Gastroesophageal sphincter (tissue), 4 donors: ENCODE measurements at regions not wholly inside any gene's neighbourhood (a gene's known extent, or its start where the extent isn't known, plus 50 kb on each side); places are given as distances from the start of the nearest gene placed in this dataset.

ENCODE experiments used
- ATAC-seq: fragments of 150-250 bp; one replicate; pipeline ENCODE4 v1.9.1; 2016; ENCODE audit warnings: mild to moderate bottlenecking, moderate library complexity
- H3K27ac ChIP-seq, 4 donors: fragments of 200-600 bp; sonication (generic) in 3 of 4; 1 replicate in 3 of 4; 2 replicates in 1 of 4; pipeline ENCODE4 v1.5.1; 2016 to 2019
- H3K27me3 ChIP-seq: fragments of 200-600 bp; sonication (generic); one replicate; pipeline ENCODE4 v1.5.1; 2019
- H3K36me3 ChIP-seq, 2 donors: fragments of 200-600 bp; sonication (generic); one replicate each; pipeline ENCODE4 v1.5.1; 2019; ENCODE audit warnings: control low read depth in 1 of 2
- H3K4me1 ChIP-seq, 3 donors: fragments of 200-600 bp; sonication (generic); 1 replicate in 2 of 3; 2 replicates in 1 of 3; pipeline ENCODE4 v1.5.1; 2016 to 2019; ENCODE audit warnings: control low read depth in 2 of 3
- H3K4me3 ChIP-seq, 2 donors: fragments of 200-600 bp; sonication (generic); one replicate each; pipeline ENCODE4 v1.5.1; 2019; ENCODE audit warnings: mild to moderate bottlenecking in 1 of 2, moderate library complexity in 1 of 2
- H3K9me3 ChIP-seq, 3 donors: fragments of 200-600 bp; sonication (generic); one replicate each; pipeline ENCODE4 v1.5.1; 2017 to 2019; ENCODE audit warnings: control low read depth in 2 of 3
- EP300 ChIP-seq: sonication (generic); formaldehyde crosslinking; IDR thresholded peaks from one replicate; pipeline ENCODE4 v1.6.1; 2017; ENCODE audit warnings: antibody characterized with exemption, mild to moderate bottlenecking
- POLR2A ChIP-seq, 2 donors: fragments of 450-650 bp; IDR thresholded peaks; one replicate each; pipeline ENCODE4 v1.6.1; 2017; ENCODE audit warnings: antibody characterized with exemption in 2 of 2, mild to moderate bottlenecking in 2 of 2, moderate library complexity in 1 of 2
- POLR2AphosphoS5 ChIP-seq: sonication (generic); formaldehyde crosslinking; IDR thresholded peaks from one replicate; pipeline ENCODE4 v1.6.1; 2017; ENCODE audit warnings: antibody characterized with exemption
- WGBS, 2 donors: methylation state at CpG; one replicate each; pipeline ENCODE4 v1.1.5; 2018; ENCODE audit warnings: low coverage in 1 of 2; 5-methylcytosine and 5-hydroxymethylcytosine counted together
- TF ChIP-seq, protein P1 (sequence below), 4 experiments: fragments of 200-600 bp in 2 of 4; fragments of 450-650 bp in 2 of 4; sonication (generic) in 1 of 4; IDR thresholded peaks; one replicate each; pipeline ENCODE4 v1.5.1; 2017 to 2019; ENCODE audit warnings: antibody characterized with exemption in 4 of 4, mild to moderate bottlenecking in 2 of 4, moderate library complexity in 2 of 4

DNA sequence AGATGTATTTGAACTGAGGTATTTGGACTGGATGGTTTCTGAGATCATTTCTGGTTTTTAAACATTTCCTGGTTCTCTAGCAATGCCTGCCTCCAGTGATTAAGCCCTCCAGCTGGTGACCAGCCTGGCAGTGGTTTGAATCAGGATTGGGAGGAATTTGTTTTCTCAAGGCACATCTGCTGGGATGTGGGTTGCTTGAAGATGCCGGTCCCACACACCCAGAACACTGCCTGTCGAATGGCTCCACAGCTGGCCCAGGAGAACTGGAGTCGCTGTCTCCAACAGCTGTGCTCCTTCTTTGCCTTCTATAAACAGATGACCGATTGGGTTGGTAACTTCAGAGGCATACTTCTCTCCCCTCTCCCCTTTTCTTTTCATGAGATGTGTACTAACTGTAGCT lies 258.0 kb upstream of the DDHD1 start:
- Histone ChIP-seq H3K27me3 (no peaks in the 10 kb centered on the region), H3K9me3 (no peaks in the 10 kb centered on the region), H3K4me3 (no peak overlapping the region), H3K36me3 (no peaks in the 10 kb centered on the region), H3K27ac (no peak overlapping the region), H3K4me1 (no peaks in the 10 kb centered on the region)
- 49 to 65% methylated on average over 2 to 4 of the region's 4 CpGs for WGBS, 2 donors
- TF ChIP-seq EP300: no peak
- no peak for TF ChIP-seq POLR2AphosphoS5
- no peak for TF ChIP-seq POLR2A (IDR thresholded peaks at IDR 0.05)
- TF ChIP-seq, protein P1, sequence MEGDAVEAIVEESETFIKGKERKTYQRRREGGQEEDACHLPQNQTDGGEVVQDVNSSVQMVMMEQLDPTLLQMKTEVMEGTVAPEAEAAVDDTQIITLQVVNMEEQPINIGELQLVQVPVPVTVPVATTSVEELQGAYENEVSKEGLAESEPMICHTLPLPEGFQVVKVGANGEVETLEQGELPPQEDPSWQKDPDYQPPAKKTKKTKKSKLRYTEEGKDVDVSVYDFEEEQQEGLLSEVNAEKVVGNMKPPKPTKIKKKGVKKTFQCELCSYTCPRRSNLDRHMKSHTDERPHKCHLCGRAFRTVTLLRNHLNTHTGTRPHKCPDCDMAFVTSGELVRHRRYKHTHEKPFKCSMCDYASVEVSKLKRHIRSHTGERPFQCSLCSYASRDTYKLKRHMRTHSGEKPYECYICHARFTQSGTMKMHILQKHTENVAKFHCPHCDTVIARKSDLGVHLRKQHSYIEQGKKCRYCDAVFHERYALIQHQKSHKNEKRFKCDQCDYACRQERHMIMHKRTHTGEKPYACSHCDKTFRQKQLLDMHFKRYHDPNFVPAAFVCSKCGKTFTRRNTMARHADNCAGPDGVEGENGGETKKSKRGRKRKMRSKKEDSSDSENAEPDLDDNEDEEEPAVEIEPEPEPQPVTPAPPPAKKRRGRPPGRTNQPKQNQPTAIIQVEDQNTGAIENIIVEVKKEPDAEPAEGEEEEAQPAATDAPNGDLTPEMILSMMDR (IDR thresholded peaks at IDR 0.05): no peak
- ATAC-seq: no peak

DNA sequence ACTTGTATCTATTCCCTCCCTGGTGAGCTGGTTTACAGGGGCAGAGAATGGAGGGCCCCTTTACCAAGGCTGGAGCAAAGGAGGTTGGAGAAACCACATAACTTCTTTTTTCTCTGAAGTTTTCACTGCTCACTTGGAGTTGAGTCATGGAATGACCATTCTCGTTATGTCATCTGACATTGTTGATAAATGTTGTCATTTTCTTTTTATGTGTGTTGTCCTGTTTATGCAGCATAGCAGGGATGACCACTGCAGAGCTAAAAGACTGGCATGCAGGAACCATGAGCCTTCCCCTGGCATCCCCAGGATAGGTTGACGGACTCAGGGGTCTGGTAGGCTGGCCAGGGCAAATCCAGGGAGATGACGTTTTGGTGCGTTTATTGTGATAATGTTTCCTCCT lies 256.8 kb upstream of the DDHD1 start:
- Histone ChIP-seq H3K4me1 (no peaks in the 10 kb centered on the region), H3K27ac (no peak overlapping the region), H3K4me3 (no peak overlapping the region), H3K9me3 (no peaks in the 10 kb centered on the region), H3K36me3 (no peaks in the 10 kb centered on the region), H3K27me3 (no peaks in the 10 kb centered on the region)
- WGBS, 2 donors: 73 to 90% methylated on average over 3 to 4 of the region's 4 CpGs
- TF ChIP-seq POLR2AphosphoS5 (no peak), EP300 (no peak), POLR2A (IDR thresholded peaks at IDR 0.05) (no peak)
- TF ChIP-seq, protein P1 (IDR thresholded peaks at IDR 0.05): no peak
- no peak for ATAC-seq

DNA sequence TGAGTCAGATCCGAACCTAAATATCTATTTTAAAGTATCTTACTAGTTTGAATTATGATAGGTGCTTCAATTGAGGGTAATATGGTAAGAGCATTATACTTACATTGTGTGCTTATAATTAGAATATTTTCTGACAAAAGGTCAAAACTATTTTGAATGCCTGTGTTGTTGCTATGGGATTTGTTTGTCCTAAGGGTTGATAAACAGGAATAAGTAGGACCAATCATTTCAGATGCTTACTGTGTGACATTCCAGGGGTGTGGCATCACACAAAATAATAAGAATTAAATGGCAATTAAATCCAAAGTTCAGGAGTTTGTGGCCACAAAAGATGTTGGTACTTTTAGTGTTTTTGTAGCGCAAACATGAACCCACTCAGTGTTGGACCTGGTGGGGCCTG lies 256.2 kb upstream of the DDHD1 start:
- no peaks in the 10 kb centered on the region for H3K9me3 ChIP-seq
- H3K27me3 ChIP-seq: no peaks in the 10 kb centered on the region
- no peak for ATAC-seq
- 91 to 100% methylated on average over 2 of the region's 2 CpGs for WGBS, 2 donors
- H3K4me3 ChIP-seq: no peak overlapping the region
- no peak overlapping the region for H3K27ac ChIP-seq
- H3K4me1 ChIP-seq: no peaks in the 10 kb centered on the region
- no peaks in the 10 kb centered on the region for H3K36me3 ChIP-seq
- TF ChIP-seq, protein P1 (IDR thresholded peaks at IDR 0.05): no peak
- no peak for TF ChIP-seq EP300
- no peak for TF ChIP-seq POLR2AphosphoS5
- TF ChIP-seq POLR2A (IDR thresholded peaks at IDR 0.05): no peak

DNA sequence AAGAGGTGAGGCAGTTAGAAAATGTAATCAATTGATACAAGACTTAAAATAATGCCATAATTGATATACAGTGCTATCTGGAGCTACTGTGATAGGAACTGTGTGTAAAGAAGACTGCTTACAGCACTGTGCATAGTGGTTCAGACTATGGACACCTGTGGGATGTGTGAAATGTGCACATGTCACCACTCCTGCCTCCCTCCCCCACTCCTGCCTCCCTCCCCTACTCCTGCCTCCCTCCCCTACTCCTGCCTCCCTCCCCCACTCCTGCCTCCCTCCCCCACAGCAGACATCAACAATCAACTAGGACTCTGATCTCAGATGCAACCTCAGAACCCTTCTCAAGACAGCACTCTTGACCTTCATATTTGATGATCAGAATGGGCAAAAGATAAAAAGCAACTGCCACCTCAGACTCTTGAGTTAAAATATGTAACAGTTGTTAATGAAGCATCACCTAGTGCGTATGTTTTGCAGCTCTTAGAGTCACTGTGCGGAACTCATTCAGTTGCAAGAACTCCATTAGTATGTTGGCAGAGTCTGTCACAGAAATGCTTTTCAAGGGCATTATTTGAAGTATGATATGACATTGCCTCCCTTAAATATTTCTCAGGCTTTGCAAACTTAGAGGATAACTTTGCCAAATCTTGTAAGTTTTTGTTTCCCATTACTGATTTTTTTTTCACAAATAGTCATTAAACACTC lies 255.2 kb upstream of the DDHD1 start:
- Histone ChIP-seq H3K4me1 (no peaks in the 10 kb centered on the region), H3K9me3 (no peaks in the 10 kb centered on the region), H3K4me3 (no peak overlapping the region), H3K27me3 (no peaks in the 10 kb centered on the region), H3K36me3 (no peaks in the 10 kb centered on the region), H3K27ac (no peak overlapping the region)
- WGBS, 2 donors: 93% methylated on average over 2 of the region's 2 CpGs; no CpG with 5 or more reads in 1 of the 2 donors
- TF ChIP-seq POLR2A (IDR thresholded peaks at IDR 0.05): no peak
- TF ChIP-seq POLR2AphosphoS5: no peak
- TF ChIP-seq, protein P1 (IDR thresholded peaks at IDR 0.05): no peak
- ATAC-seq: no peak

DNA sequence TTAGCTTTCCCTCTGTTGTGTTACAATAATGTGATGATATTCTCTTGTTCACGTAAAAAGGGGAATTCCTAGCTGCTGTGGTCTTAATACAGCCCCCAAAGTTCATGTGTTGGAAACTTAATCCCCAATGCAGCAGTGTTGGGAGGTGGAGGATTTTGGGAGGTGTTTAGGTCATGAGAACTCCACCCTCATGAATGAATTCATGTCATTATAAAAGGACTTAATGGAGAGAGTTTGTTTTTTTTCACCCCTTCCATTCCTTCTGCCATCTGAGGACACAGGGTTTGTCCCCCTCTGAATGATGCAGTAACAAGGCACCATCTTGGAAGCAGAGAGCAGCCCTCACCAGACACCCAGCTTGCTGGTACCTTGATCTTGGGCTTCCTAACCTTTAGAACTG lies 253.4 kb upstream of the DDHD1 start:
- Histone ChIP-seq H3K27ac (no peak overlapping the region), H3K27me3 (no peaks in the 10 kb centered on the region), H3K9me3 (no peaks in the 10 kb centered on the region), H3K4me1 (no peaks in the 10 kb centered on the region), H3K4me3 (no peak overlapping the region), H3K36me3 (no peaks in the 10 kb centered on the region)
- ATAC-seq: no peak
- no peak for TF ChIP-seq POLR2AphosphoS5
- WGBS, 2 donors: 70 to 75% methylated on average over 1 of the region's 1 CpG
